NB4 (cell line): ENCODE measurements at regions not wholly inside any gene's neighbourhood (a gene's known extent, or its start where the extent isn't known, plus 50 kb on each side); places are given as distances from the start of the nearest gene placed in this dataset.

ENCODE experiments used
- DNase-seq: peaks from one replicate; pipeline ENCODE4 v3.0.0; 2010; ENCODE audit warnings: low read depth
- H3K4me3 ChIP-seq: one replicate; pipeline ENCODE4 v1.5.1; 2011; ENCODE audit warnings: mild to moderate bottlenecking, low read depth, low read length, moderate library complexity
- CTCF ChIP-seq: IDR thresholded peaks from one replicate; pipeline ENCODE4 v1.5.1; 2012; ENCODE audit warnings: low read depth, low read length
- MAX ChIP-seq: IDR thresholded peaks from 2 replicates; pipeline ENCODE4 v1.6.1; 2011; ENCODE audit warnings: low read depth, low read length
- MYC ChIP-seq: IDR thresholded peaks from 2 replicates; pipeline ENCODE4 v1.6.1; 2011; ENCODE audit warnings: low read depth, low read length
- POLR2A ChIP-seq: IDR thresholded peaks from 2 replicates; pipeline ENCODE4 v1.6.1; 2011; ENCODE audit warnings: mild to moderate bottlenecking; ENCODE audit not compliant: insufficient read length; ENCODE audit errors: extremely low read depth

GRCh38 chr16:74202009-74202408 lies 94.6 kb upstream of the PSMD7 start:
- DNase-seq = no peak
- no peak overlapping the region for H3K4me3 ChIP-seq
- TF ChIP-seq MYC = no peak
- TF ChIP-seq CTCF = no peak
- no peak for TF ChIP-seq MAX
- no peak for TF ChIP-seq POLR2A

- no peak overlapping the region for H3K4me3 ChIP-seq
- TF ChIP-seq POLR2A (no peak), CTCF (no peak), MAX (no peak), MYC (no peak)
- no peak for DNase-seq
These were observed 95.0 kb upstream of the PSMD7 start for GRCh38 chr16:74201576-74201975.

- H3K4me3 ChIP-seq = no peak overlapping the region
- TF ChIP-seq MYC (no peak), POLR2A (no peak), CTCF (no peak), MAX (no peak)
- DNase-seq = no peak
These were observed 95.7 kb upstream of the PSMD7 start for GRCh38 chr16:74200921-74201320.

- H3K4me3 ChIP-seq = no peak overlapping the region
- TF ChIP-seq MYC (no peak), POLR2A (no peak), CTCF (no peak)
- no peak for DNase-seq
These were observed 96.8 kb upstream of the PSMD7 start for GRCh38 chr16:74199842-74200124.

GRCh38 chr16:74199066-74199841 lies 97.4 kb upstream of the PSMD7 start:
- DNase-seq = no peak
- no peak overlapping the region for H3K4me3 ChIP-seq
- no peak for TF ChIP-seq MYC
- no peak for TF ChIP-seq MAX
- no peak for TF ChIP-seq POLR2A
- no peak for TF ChIP-seq CTCF

- DNase-seq = no peak
- no peak for TF ChIP-seq CTCF
- no peak for TF ChIP-seq MYC
- TF ChIP-seq POLR2A = no peak
- no peak for TF ChIP-seq MAX
- H3K4me3 ChIP-seq = no peak overlapping the region
These were observed 104.3 kb upstream of the PSMD7 start for GRCh38 chr16:74192281-74192797.
